ENCODE measurements at regions not wholly inside any gene's neighbourhood (a gene's known extent, or its start where the extent isn't known, plus 50 kb on each side); places are given as distances from the start of the nearest gene placed in this dataset.
A peak's percentile ranks its signal among the peaks of the same experiment; 100 is the strongest.

GRCh38 chr2:221850076-221850475, 278.0 kb upstream of the EPHA4 start:
- H3K36me3 Mint-ChIP-seq (ENCODE audit: low read depth) = no peaks in the 10 kb centered on the region
- peaks cover 22% of the 10 kb centered on the region for H3K4me1 Mint-ChIP-seq
- no peak for TF ChIP-seq CTCF (IDR thresholded peaks at IDR 0.05; ENCODE audit: unreplicated experiment in 3 of 3)
- no peaks in the 10 kb centered on the region for H3K9me3 Mint-ChIP-seq
- no peak overlapping the region for H3K4me3 Mint-ChIP-seq
- H3K27me3 Mint-ChIP-seq (ENCODE audit: low read depth) = peaks cover 7% of the 10 kb centered on the region
- no peak overlapping the region for H3K27ac Mint-ChIP-seq

- no peak overlapping the region for H3K27ac Mint-ChIP-seq
Observed at GRCh38 chr2:221848286-221848685, 276.2 kb upstream of the EPHA4 start.

GRCh38 chr2:221845021-221845365, 272.9 kb upstream of the EPHA4 start:
- no peaks in the 10 kb centered on the region for H3K36me3 Mint-ChIP-seq (ENCODE audit: low read depth)
- H3K4me3 Mint-ChIP-seq = no peak overlapping the region
- TF ChIP-seq CTCF (IDR thresholded peaks at IDR 0.05; ENCODE audit: unreplicated experiment in 3 of 3) = no peak
- H3K9me3 Mint-ChIP-seq = no peaks in the 10 kb centered on the region
- peaks cover 20% of the 10 kb centered on the region for H3K4me1 Mint-ChIP-seq
- H3K27me3 Mint-ChIP-seq (ENCODE audit: low read depth) = peaks cover 3% of the 10 kb centered on the region
- H3K27ac Mint-ChIP-seq = peak overlapping the region in 1 of 3 experiments; percentile 82

More at GRCh38 chr2:221848286-221848685, 276.2 kb upstream of the EPHA4 start:
- H3K4me3 Mint-ChIP-seq = no peak overlapping the region
- H3K36me3 Mint-ChIP-seq (ENCODE audit: low read depth) = no peaks in the 10 kb centered on the region
- H3K9me3 Mint-ChIP-seq = no peaks in the 10 kb centered on the region
- H3K4me1 Mint-ChIP-seq = peaks cover 30% of the 10 kb centered on the region
- H3K27me3 Mint-ChIP-seq (ENCODE audit: low read depth) = peaks cover 7% of the 10 kb centered on the region
- no peak for TF ChIP-seq CTCF (IDR thresholded peaks at IDR 0.05; ENCODE audit: unreplicated experiment in 3 of 3)

- Mint-ChIP-seq H3K27ac (peak overlapping the region in 1 of 3 experiments; percentile 82), H3K9me3 (no peaks in the 10 kb centered on the region), H3K36me3 (ENCODE audit: low read depth) (no peaks in the 10 kb centered on the region), H3K27me3 (ENCODE audit: low read depth) (peaks cover 3% of the 10 kb centered on the region), H3K4me3 (no peak overlapping the region), H3K4me1 (peaks cover 19% of the 10 kb centered on the region)
- TF ChIP-seq CTCF (IDR thresholded peaks at IDR 0.05; ENCODE audit: unreplicated experiment in 3 of 3) = no peak
Observed at GRCh38 chr2:221844212-221845020, 272.3 kb upstream of the EPHA4 start.

- no peak overlapping the region for H3K27ac Mint-ChIP-seq
- H3K4me3 Mint-ChIP-seq = no peak overlapping the region
- no peaks in the 10 kb centered on the region for H3K27me3 Mint-ChIP-seq (ENCODE audit: low read depth)
- no peak for TF ChIP-seq CTCF (IDR thresholded peaks at IDR 0.05; ENCODE audit: unreplicated experiment in 3 of 3)
- H3K36me3 Mint-ChIP-seq (ENCODE audit: low read depth) = no peaks in the 10 kb centered on the region
- no peaks in the 10 kb centered on the region for H3K4me1 Mint-ChIP-seq
- H3K9me3 Mint-ChIP-seq = peaks cover 2% of the 10 kb centered on the region
Observed at GRCh38 chr2:221836095-221836494, 264.0 kb upstream of the EPHA4 start.

GRCh38 chr2:221833966-221834365, 261.9 kb upstream of the EPHA4 start:
- H3K4me3 Mint-ChIP-seq = no peak overlapping the region
- H3K27ac Mint-ChIP-seq = no peak overlapping the region
- no peaks in the 10 kb centered on the region for H3K4me1 Mint-ChIP-seq
- H3K36me3 Mint-ChIP-seq (ENCODE audit: low read depth) = no peaks in the 10 kb centered on the region
- H3K9me3 Mint-ChIP-seq = peaks cover 2% of the 10 kb centered on the region
- TF ChIP-seq CTCF (IDR thresholded peaks at IDR 0.05; ENCODE audit: unreplicated experiment in 3 of 3) = no peak
- peaks cover 4% of the 10 kb centered on the region for H3K27me3 Mint-ChIP-seq (ENCODE audit: low read depth)

All from nephron (organoid).